ENCODE measurements at regions not wholly inside any gene's neighbourhood (a gene's known extent, or its start where the extent isn't known, plus 50 kb on each side); places are given as distances from the start of the nearest gene placed in this dataset.

- DNase-seq (ENCODE audit: low read depth): no peak
These were observed 111.0 kb upstream of the APC start for GRCh38 chr5:112626715-112627114.

GRCh38 chr5:112628214-112628980 is 109.3 kb upstream of the APC start:
- DNase-seq (ENCODE audit: low read depth): no peak

- peak; percentile 30 for DNase-seq (ENCODE audit: low read depth)
These were observed 107.3 kb upstream of the APC start for GRCh38 chr5:112630246-112631009.

- no peak for DNase-seq (ENCODE audit: low read depth)
These were observed 103.5 kb upstream of the APC start for GRCh38 chr5:112634166-112634565.

GRCh38 chr5:112634796-112635195 is 102.9 kb upstream of the APC start:
- no peak for DNase-seq (ENCODE audit: low read depth)

- no peak for DNase-seq (ENCODE audit: low read depth)
These were observed 102.4 kb upstream of the APC start for GRCh38 chr5:112635276-112635675.

GRCh38 chr5:112635771-112636731 is 101.6 kb upstream of the APC start:
- no peak for DNase-seq (ENCODE audit: low read depth)

- DNase-seq (ENCODE audit: low read depth): peak; percentile 34
These were observed 100.9 kb upstream of the APC start for GRCh38 chr5:112636751-112637150.

GRCh38 chr5:112637343-112637742 is 100.3 kb upstream of the APC start:
- DNase-seq (ENCODE audit: low read depth): peak; percentile 18

GRCh38 chr5:112640546-112640945 is 97.1 kb upstream of the APC start:
- DNase-seq (ENCODE audit: low read depth): no peak

GRCh38 chr5:112641515-112642110 is 96.1 kb upstream of the APC start:
- DNase-seq (ENCODE audit: low read depth): no peak

- DNase-seq (ENCODE audit: low read depth): peak; percentile 51
These were observed 94.8 kb upstream of the APC start for GRCh38 chr5:112642885-112643284.

GRCh38 chr5:112643339-112643971 is 94.2 kb upstream of the APC start:
- no peak for DNase-seq (ENCODE audit: low read depth)

- DNase-seq (ENCODE audit: low read depth): no peak
These were observed 91.3 kb upstream of the APC start for GRCh38 chr5:112646139-112646936.

GRCh38 chr5:112647428-112647827 is 90.3 kb upstream of the APC start:
- DNase-seq (ENCODE audit: low read depth): no peak

- no peak for DNase-seq (ENCODE audit: low read depth)
These were observed 89.4 kb upstream of the APC start for GRCh38 chr5:112648264-112648663.

GRCh38 chr5:112649882-112650281 is 87.8 kb upstream of the APC start:
- no peak for DNase-seq (ENCODE audit: low read depth)

GRCh38 chr5:112653638-112654205 is 84.0 kb upstream of the APC start:
- peak; percentile 32 for DNase-seq (ENCODE audit: low read depth)

GRCh38 chr5:112655513-112655912 is 82.2 kb upstream of the APC start:
- no peak for DNase-seq (ENCODE audit: low read depth)

- no peak for DNase-seq (ENCODE audit: low read depth)
These were observed 81.2 kb upstream of the APC start for GRCh38 chr5:112656451-112656850.
